IPS DF 6.9 (cell line): ENCODE measurements at regions not wholly inside any gene's neighbourhood (a gene's known extent, or its start where the extent isn't known, plus 50 kb on each side); places are given as distances from the start of the nearest gene placed in this dataset.
"Not testable (repeated sequence)": the region's sequence is repeated elsewhere in the genome, so short reads cannot be mapped to it uniquely, and the experiment has no call there.

Source experiments
- DNase-seq: peaks from one replicate; pipeline ENCODE4 v3.0.0-alpha.2; 2013; ENCODE audit warnings: low read depth, low spot score
- H3K27ac ChIP-seq: one replicate; pipeline ENCODE4 v1.5.1; 2013; ENCODE audit warnings: low read length, control low read depth
- H3K27me3 ChIP-seq: 2 replicates; pipeline ENCODE4 v1.6.1; 2013; ENCODE audit warnings: mild to moderate bottlenecking, low read length; ENCODE audit not compliant: control insufficient read depth, insufficient read depth
- H3K36me3 ChIP-seq: 2 replicates; pipeline ENCODE4 v1.6.1; 2013; ENCODE audit warnings: low read length; ENCODE audit not compliant: control insufficient read depth, insufficient read depth
- H3K4me1 ChIP-seq: 2 replicates; pipeline ENCODE4 v1.6.1; 2013; ENCODE audit warnings: low read length; ENCODE audit not compliant: control insufficient read depth, insufficient read depth
- H3K4me3 ChIP-seq: 2 replicates; pipeline ENCODE4 v1.5.1; 2013; ENCODE audit warnings: mild to moderate bottlenecking, low read length
- H3K9me3 ChIP-seq: 2 replicates; pipeline ENCODE4 v1.6.1; 2013; ENCODE audit warnings: low read length, inconsistent platforms; ENCODE audit not compliant: control insufficient read depth, insufficient read depth
- WGBS: extraction: QIAGEN DNeasy Blood & Tissue Kit; methylation state at CpG from one replicate; pipeline ENCODE4 v1.1.7; 2013; ENCODE audit warnings: mixed read lengths, missing lambda C conversion rate; ENCODE audit not compliant: insufficient read length, insufficient coverage; 5-methylcytosine and 5-hydroxymethylcytosine counted together

DNA sequence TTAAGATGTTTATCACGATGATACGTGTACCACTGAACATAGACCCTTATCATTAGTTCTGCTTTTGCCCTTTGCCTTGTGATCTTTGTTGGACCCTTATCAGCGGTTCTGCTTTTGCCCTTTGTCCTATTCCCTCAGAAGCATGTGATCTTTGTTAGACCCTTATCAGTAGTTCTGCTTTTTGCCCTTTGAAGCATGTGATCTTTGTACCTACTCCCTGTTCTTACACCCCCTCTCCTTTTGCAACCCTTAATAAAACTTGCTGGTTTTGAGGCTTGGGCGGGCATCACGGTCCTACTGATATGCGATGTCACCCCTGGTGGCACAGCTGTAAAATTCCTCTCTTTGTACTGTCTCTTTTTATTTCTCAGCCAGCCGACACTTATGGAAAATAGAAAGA, 117.0 kb downstream of the SDHAF3 start:
- H3K4me3 ChIP-seq, H3K27me3 ChIP-seq, H3K36me3 ChIP-seq, H3K4me1 ChIP-seq, H3K27ac ChIP-seq, DNase-seq, H3K9me3 ChIP-seq: not testable (repeated sequence)
- WGBS: no CpG with 5 or more reads among the region's 7 CpGs

DNA sequence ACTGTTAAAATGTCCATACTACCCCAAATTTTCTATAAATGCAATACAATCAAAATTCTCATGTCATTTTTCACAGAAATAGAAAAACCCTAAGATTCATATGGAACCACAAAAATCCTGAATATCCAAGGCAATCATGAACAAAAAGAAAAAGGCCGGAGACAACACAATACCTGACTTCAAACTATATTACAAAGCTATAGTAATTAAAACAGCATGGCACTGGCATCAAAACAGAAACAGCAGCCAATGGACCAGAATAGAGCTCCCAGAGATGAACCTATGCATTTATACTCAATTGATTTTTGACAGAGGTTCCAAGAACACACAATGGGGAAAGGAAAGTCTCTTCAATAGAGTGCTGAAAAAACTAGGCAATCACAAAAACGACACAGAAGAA, 128.8 kb downstream of the SDHAF3 start:
- no CpG with 5 or more reads among the region's 2 CpGs for WGBS
- no peak for DNase-seq
- Histone ChIP-seq H3K9me3 (no peaks in the 10 kb centered on the region; the same call in 1 of the 2 replicates), H3K4me3 (no peak overlapping the region), H3K27me3 (no peaks in the 10 kb centered on the region), H3K4me1 (no peaks in the 10 kb centered on the region), H3K27ac (no peak overlapping the region), H3K36me3 (no peaks in the 10 kb centered on the region)

DNA sequence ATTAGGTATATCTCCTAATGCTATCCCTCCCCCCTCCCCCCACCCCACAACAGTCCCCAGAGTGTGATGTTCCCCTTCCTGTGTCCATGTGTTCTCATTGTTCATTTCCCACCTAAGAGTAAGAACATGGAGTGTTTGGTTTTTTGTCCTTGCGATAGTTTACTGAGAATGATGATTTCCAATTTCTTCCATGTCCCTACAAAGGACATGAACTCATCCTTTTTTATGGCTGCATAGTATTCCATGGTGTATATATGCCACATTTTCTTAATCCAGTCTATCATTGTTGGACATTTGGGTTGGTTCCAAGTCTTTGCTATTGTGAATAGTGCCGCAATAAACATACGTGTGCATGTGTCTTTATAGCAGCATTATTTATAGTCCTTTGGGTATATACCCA, 140.7 kb downstream of the SDHAF3 start:
- no CpG with 5 or more reads among the region's 3 CpGs for WGBS
- H3K4me1 ChIP-seq: not testable (repeated sequence)

DNA sequence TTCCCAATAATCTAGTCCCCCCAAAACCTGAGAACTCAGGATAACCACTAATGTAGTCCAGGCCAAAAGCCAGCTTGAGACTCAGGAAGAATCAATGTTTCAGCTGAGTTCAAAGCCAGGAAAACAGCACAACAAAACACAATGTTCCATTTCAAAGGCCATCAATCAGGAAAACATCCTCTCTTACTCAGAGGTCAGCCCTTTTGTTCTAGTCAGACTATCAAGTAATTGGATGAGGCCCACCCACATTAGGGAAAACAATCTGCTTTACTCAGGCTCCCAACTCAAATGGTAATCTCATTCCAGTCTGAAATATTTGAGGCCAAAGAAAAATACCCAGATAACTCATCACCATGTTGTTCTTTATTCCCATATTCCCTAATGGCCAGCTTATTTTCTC, 152.2 kb downstream of the SDHAF3 start:
- H3K27me3 ChIP-seq: no peaks in the 10 kb centered on the region
- H3K4me3 ChIP-seq: no peak overlapping the region
- no peaks in the 10 kb centered on the region for H3K36me3 ChIP-seq
- DNase-seq: no peak
- no peaks in the 10 kb centered on the region for H3K4me1 ChIP-seq
- no peak overlapping the region for H3K27ac ChIP-seq
- no peaks in the 10 kb centered on the region for H3K9me3 ChIP-seq

More for the DNA sequence above, 140.7 kb downstream of the SDHAF3 start:
- not testable (repeated sequence) for H3K4me3 ChIP-seq, H3K27me3 ChIP-seq, H3K27ac ChIP-seq, H3K36me3 ChIP-seq, DNase-seq, H3K9me3 ChIP-seq

DNA sequence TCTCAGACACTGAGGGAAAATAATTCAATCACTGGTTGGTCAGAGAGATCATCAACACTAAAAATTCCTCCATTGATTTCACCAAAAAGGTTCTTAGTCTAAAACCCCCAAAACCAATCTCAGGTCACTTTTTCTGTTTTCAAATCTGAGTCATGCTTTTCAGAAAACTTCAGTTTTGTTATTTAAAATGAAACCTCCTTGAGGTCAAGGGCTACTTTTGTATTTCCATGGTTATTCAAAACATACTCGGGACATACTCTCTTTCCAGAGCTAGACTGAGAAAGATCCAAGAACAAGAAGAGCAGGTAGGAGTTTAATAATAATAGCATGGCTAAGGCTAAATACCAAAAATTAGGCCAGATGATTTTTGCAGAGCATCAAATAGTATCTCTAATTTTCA, 152.8 kb downstream of the SDHAF3 start:
- Histone ChIP-seq H3K27ac (no peak overlapping the region), H3K9me3 (no peaks in the 10 kb centered on the region), H3K4me3 (no peak overlapping the region), H3K27me3 (no peaks in the 10 kb centered on the region), H3K36me3 (no peaks in the 10 kb centered on the region), H3K4me1 (no peaks in the 10 kb centered on the region)
- no peak for DNase-seq
- WGBS: no CpG with 5 or more reads among the region's 1 CpG

DNA sequence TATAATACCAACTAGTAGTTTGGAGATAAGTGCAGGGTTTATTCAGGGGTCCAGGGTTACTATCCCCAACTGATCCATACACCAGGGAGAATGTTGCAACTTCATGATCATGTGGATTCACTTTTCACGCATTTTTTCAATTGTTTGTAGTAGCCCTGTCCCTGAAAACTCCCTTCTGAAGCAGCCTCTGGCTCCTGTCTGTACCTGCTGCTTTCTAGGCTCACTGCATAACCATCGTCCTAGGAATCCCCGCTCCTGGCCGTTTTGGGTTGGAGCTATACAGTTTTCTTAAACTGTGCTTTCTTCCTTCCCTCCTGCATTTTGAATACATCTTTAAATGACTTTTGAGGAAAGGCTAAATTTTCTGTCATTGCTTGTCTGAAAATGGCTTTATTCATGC, 154.1 kb downstream of the SDHAF3 start:
- Histone ChIP-seq H3K9me3 (no peaks in the 10 kb centered on the region), H3K27me3 (no peaks in the 10 kb centered on the region), H3K27ac (no peak overlapping the region), H3K4me1 (no peaks in the 10 kb centered on the region), H3K4me3 (no peak overlapping the region), H3K36me3 (no peaks in the 10 kb centered on the region)
- no CpG with 5 or more reads among the region's 4 CpGs for WGBS
- no peak for DNase-seq

DNA sequence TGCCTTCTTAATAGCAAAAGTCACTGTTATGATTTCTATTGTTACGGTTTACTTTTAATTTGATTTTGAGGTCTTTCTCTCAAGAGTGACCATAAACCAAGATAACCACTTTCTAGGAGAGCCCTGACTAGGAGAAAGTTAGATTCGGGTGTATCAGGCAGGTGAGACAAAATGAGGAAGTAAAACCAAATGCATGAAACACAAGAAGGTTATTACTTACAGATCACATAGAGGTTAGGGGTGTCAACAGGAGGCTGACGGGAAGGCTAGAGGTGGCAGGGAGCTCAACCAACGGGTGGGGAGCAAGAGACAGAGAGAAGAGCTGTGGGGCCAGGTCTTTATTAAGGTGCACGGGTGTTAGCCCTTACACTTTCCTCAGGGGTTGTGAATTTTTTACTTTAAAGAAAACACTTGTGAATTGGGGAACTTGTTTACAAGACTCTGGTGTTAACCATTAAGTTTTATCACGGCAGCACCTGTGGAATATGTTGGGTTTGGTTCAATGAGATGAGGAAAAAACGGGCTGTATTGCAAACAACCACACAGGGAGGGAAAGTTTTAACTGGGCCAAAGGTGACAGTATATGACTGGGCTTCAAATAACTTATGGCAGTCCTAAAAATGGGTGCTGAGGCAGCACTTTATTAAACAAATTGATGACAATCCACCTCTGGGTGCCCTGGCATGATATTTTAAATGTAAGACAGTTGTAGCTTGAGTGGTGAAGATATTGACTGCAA, 154.9 kb downstream of the SDHAF3 start:
- Histone ChIP-seq H3K4me1 (no peaks in the 10 kb centered on the region), H3K4me3 (no peak overlapping the region), H3K36me3 (no peaks in the 10 kb centered on the region), H3K27ac (no peak overlapping the region), H3K27me3 (no peaks in the 10 kb centered on the region), H3K9me3 (no peaks in the 10 kb centered on the region)
- no peak for DNase-seq
- WGBS: no CpG with 5 or more reads among the region's 7 CpGs

DNA sequence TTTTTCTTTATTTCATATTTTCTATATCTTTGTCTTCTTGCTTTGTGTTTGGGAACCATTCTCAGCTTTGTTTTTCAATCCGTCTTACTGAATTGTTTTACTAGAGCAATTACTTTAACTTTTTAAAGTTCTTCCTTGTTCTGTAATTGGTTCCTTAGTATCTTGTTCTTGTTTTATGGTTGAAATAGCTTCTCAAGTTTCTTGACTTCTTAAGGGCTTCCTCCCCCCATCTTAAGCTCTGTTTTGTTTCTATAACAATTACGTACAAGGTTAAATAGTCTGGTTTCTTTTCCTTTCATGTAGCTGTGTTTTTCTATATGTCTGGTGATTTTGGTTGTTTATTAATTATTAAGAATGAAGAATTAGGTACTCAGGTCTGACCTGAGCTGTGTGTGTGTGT, 158.0 kb downstream of the SDHAF3 start:
- no CpG with 5 or more reads among the region's 2 CpGs for WGBS

DNA sequence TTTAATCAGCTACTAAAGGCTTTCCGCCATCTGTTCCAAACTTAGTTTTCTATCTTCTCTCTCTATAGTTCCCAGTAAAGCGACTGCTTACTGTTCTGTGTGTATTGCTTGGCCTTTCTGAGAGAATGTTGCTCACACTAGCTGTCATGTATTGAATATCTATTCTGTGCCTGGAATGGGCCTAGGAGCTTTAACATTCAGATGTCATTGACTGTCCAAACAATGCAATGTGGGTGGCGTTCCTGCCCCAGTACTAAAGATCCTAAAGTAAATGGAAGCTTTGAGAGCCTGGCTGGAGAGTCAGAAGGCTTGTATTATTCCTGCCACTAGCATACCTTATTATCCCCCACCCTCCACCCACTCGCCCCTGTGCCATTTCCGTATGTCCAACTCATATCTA, 163.5 kb downstream of the SDHAF3 start:
- no peaks in the 10 kb centered on the region for H3K27me3 ChIP-seq
- no peak overlapping the region for H3K27ac ChIP-seq
- H3K9me3 ChIP-seq: no peaks in the 10 kb centered on the region
- H3K4me1 ChIP-seq: peaks cover 1% of the 10 kb centered on the region; the same call in 1 of the 2 replicates
- DNase-seq: no peak
- H3K4me3 ChIP-seq: no peak overlapping the region
- no peaks in the 10 kb centered on the region for H3K36me3 ChIP-seq
- WGBS: no CpG with 5 or more reads among the region's 5 CpGs

More for the DNA sequence above, 158.0 kb downstream of the SDHAF3 start:
- H3K27ac ChIP-seq: no peak overlapping the region
- no peak for DNase-seq
- no peak overlapping the region for H3K4me3 ChIP-seq
- no peaks in the 10 kb centered on the region for H3K4me1 ChIP-seq
- no peaks in the 10 kb centered on the region for H3K27me3 ChIP-seq
- no peaks in the 10 kb centered on the region for H3K36me3 ChIP-seq
- H3K9me3 ChIP-seq: no peaks in the 10 kb centered on the region

DNA sequence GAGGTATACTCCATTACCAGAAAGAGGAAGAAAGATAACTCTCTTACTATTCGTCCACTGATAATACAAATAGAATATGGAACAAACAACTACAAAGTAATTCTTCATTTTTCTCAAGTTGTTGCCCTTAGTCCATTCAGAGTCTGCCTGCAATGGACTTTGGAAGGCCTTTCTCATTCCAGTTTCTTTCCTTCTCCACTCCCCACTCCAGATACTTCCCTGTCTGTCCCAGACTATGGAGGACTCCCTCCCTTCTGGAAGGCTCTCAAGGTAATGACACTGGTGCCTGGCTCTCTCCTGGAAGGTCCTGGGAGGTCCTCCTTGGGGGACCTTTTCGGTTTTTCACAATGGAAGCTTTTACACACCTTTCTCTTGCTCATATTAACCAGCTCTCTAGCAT, 167.8 kb downstream of the SDHAF3 start:
- Histone ChIP-seq H3K4me3 (no peak overlapping the region), H3K9me3 (no peaks in the 10 kb centered on the region), H3K4me1 (peaks cover 1% of the 10 kb centered on the region; the same call in 1 of the 2 replicates), H3K36me3 (no peaks in the 10 kb centered on the region), H3K27ac (no peak overlapping the region), H3K27me3 (no peaks in the 10 kb centered on the region)
- DNase-seq: no peak
- no CpG with 5 or more reads among the region's 2 CpGs for WGBS

DNA sequence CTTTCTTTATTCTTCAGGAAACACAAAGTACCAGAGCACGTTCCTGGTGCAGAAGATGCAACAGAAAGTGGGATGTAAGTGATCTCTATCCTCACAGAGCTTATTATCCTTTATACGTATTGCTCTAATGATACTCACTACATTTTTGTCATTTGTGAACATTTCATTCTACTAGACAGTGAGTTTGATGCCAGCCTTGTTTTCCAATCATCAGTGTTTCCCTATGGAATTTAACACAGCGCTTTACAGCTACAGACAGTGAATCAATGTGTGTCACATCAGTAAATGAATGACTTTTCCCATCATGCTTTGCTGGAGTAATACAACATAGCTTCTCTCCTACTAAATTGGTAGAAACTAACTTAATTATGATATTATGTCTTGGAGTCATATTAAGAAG, 175.5 kb downstream of the SDHAF3 start:
- DNase-seq: no peak
- Histone ChIP-seq H3K4me3 (no peak overlapping the region), H3K27me3 (no peaks in the 10 kb centered on the region), H3K36me3 (no peaks in the 10 kb centered on the region), H3K27ac (no peak overlapping the region), H3K9me3 (no peaks in the 10 kb centered on the region), H3K4me1 (no peaks in the 10 kb centered on the region)
- no CpG with 5 or more reads among the region's 3 CpGs for WGBS
